ENCODE measurements at regions not wholly inside any gene's neighbourhood (a gene's known extent, or its start where the extent isn't known, plus 50 kb on each side); places are given as distances from the start of the nearest gene placed in this dataset.

GRCh38 chr6:170032706-170033309 is 258.1 kb downstream of the DLL1 start:
- no peaks in the 10 kb centered on the region for H3K36me3 Mint-ChIP-seq
- 94% methylated on average over 9 of the region's 9 CpGs for WGBS (ENCODE audit: insufficient coverage)
- intact Hi-C loops (cut with micrococcal nuclease), result no loop called here
- H3K27me3 ChIP-seq (ENCODE audit: control insufficient read depth, insufficient read depth, low read length), result no peaks in the 10 kb centered on the region
- peaks cover 0 to 11% of the 10 kb centered on the region in 2 donors for H3K27me3 Mint-ChIP-seq (ENCODE audit: low read depth in 2 of 2)
- H3K27ac ChIP-seq (ENCODE audit: low read length), result no peak overlapping the region
- no peak overlapping the region for H3K4me3 ChIP-seq (ENCODE audit: low read length)
- DNase-seq, result peak in 1 of 2 donors; percentile 6
- H3K27ac Mint-ChIP-seq, result no peak overlapping the region
- H3K9me3 ChIP-seq (ENCODE audit: control insufficient read depth, insufficient read depth, low read length), result peaks cover 8% of the 10 kb centered on the region
- H3K4me1 ChIP-seq (ENCODE audit: control insufficient read depth, insufficient read depth, low read length), result no peaks in the 10 kb centered on the region
- peaks cover 0 to 3% of the 10 kb centered on the region in 2 donors for H3K9me3 Mint-ChIP-seq
- TF ChIP-seq CTCF (IDR thresholded peaks at IDR 0.05), result no peak
- peaks cover 0 to 14% of the 10 kb centered on the region in 2 donors for H3K4me1 Mint-ChIP-seq
- H3K36me3 ChIP-seq (ENCODE audit: control insufficient read depth, insufficient read depth, low read length), result no peaks in the 10 kb centered on the region
- no peak for ATAC-seq
- no peak overlapping the region for H3K4me3 Mint-ChIP-seq

GRCh38 chr6:170032197-170032596 is 258.7 kb downstream of the DLL1 start:
- 91% methylated on average over 6 of the region's 6 CpGs for WGBS (ENCODE audit: insufficient coverage)
- Histone ChIP-seq H3K4me1 (ENCODE audit: control insufficient read depth, insufficient read depth, low read length) (no peaks in the 10 kb centered on the region), H3K36me3 (ENCODE audit: control insufficient read depth, insufficient read depth, low read length) (no peaks in the 10 kb centered on the region), H3K27ac (ENCODE audit: low read length) (no peak overlapping the region), H3K4me3 (ENCODE audit: low read length) (no peak overlapping the region), H3K27me3 (ENCODE audit: control insufficient read depth, insufficient read depth, low read length) (no peaks in the 10 kb centered on the region), H3K9me3 (ENCODE audit: control insufficient read depth, insufficient read depth, low read length) (peaks cover 8% of the 10 kb centered on the region)
- ATAC-seq (no peak), DNase-seq (peak in 1 of 2 donors; percentile 7)
- no peak overlapping the region for H3K27ac Mint-ChIP-seq
- H3K27me3 Mint-ChIP-seq (ENCODE audit: low read depth in 2 of 2), result peaks cover 0 to 12% of the 10 kb centered on the region in 2 donors
- no peak overlapping the region for H3K4me3 Mint-ChIP-seq
- no peak for TF ChIP-seq CTCF (IDR thresholded peaks at IDR 0.05)
- intact Hi-C loops (cut with micrococcal nuclease), result no loop called here
- peaks cover 0 to 3% of the 10 kb centered on the region in 2 donors for H3K9me3 Mint-ChIP-seq
- H3K36me3 Mint-ChIP-seq, result no peaks in the 10 kb centered on the region
- H3K4me1 Mint-ChIP-seq, result peaks cover 4 to 20% of the 10 kb centered on the region in 2 donors

GRCh38 chr6:170031684-170032121 is 259.2 kb downstream of the DLL1 start:
- no peak for ATAC-seq
- Histone ChIP-seq H3K27ac (ENCODE audit: low read length) (no peak overlapping the region), H3K4me1 (ENCODE audit: control insufficient read depth, insufficient read depth, low read length) (peaks cover 4% of the 10 kb centered on the region), H3K36me3 (ENCODE audit: control insufficient read depth, insufficient read depth, low read length) (no peaks in the 10 kb centered on the region), H3K4me3 (ENCODE audit: low read length) (no peak overlapping the region), H3K27me3 (ENCODE audit: control insufficient read depth, insufficient read depth, low read length) (no peaks in the 10 kb centered on the region), H3K9me3 (ENCODE audit: control insufficient read depth, insufficient read depth, low read length) (peaks cover 8% of the 10 kb centered on the region)
- WGBS (ENCODE audit: insufficient coverage), result 84% methylated on average over 10 of the region's 11 CpGs
- intact Hi-C loops (cut with micrococcal nuclease), result no loop called here
- peaks cover 0 to 3% of the 10 kb centered on the region in 2 donors for H3K9me3 Mint-ChIP-seq
- H3K4me3 Mint-ChIP-seq, result no peak overlapping the region
- H3K27ac Mint-ChIP-seq, result no peak overlapping the region
- DNase-seq, result peak in 1 of 2 donors; percentile 13
- H3K4me1 Mint-ChIP-seq, result peaks cover 9 to 25% of the 10 kb centered on the region in 2 donors
- H3K36me3 Mint-ChIP-seq, result no peaks in the 10 kb centered on the region
- TF ChIP-seq CTCF (IDR thresholded peaks at IDR 0.05), result no peak
- H3K27me3 Mint-ChIP-seq (ENCODE audit: low read depth in 2 of 2), result peaks cover 0 to 12% of the 10 kb centered on the region in 2 donors

Measured in natural killer cell (primary cell).